NCI-H748 treated with DMSO at 0.1 percent for 48 hours (cell line): ENCODE measurements at regions not wholly inside any gene's neighbourhood (a gene's known extent, or its start where the extent isn't known, plus 50 kb on each side); places are given as distances from the start of the nearest gene placed in this dataset.

Experiments used
- DNase-seq: peaks from one replicate; lab custom pipeline; 2025; lab: John Stamatoyannopoulos, UW

DNA sequence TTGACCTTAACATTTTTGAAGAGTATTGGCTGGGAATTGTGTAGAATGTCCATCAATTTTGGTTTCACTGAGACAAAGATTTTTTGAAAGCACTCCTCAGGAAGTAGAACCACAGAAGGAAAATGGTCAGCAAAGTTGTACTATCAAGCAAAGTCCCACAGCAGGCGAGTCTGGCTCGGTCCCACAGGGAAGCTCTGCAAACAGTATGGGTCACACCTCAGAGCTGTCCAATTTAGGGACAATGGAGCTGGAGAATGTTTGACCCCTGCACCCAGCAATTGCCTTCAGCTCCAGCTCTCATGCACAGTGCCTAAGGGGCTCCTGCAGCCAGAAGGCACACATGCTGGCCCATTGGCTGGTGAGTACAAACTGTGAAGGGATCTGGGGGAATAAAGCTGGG, 147.0 kb downstream of the MAFB start:
- no peak for DNase-seq

DNA sequence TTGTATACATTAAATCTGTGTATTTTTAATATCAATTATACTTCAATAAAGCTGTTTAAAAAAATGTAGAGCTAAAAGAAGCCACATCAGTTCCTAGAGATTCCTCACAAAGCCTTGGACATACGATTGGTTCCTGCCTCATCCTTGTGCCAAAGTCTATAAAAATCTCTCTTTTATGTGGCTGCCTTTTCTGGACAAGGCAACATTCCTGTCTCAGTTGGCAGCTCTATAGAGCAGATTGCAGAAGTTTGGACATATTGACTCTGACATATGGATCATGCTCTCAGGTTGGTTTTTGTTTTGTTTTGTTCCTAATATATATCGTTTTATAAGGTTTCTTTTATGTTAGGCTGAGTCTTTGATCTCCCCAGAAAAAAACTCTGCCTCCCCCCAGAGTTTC, 148.9 kb downstream of the MAFB start:
- no peak for DNase-seq

DNA sequence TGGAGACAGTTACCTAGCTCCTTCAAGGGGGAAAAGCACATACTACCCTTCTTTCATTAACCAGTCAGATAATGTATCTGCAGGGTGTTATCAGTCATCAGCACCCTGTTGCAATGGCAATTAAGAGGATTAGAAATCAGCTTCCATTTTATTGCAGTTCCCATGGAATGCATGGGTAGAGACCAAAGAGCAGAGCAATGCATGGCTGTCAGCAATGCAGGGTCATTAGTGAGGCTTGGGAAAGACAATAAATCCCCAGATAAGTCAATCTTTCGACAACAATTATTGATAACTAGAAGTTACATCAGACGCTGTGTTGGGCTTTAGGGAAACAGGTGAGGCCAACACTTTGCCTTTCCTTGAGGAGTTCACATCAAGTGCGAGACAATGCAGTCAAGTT, 150.9 kb downstream of the MAFB start:
- no peak for DNase-seq

DNA sequence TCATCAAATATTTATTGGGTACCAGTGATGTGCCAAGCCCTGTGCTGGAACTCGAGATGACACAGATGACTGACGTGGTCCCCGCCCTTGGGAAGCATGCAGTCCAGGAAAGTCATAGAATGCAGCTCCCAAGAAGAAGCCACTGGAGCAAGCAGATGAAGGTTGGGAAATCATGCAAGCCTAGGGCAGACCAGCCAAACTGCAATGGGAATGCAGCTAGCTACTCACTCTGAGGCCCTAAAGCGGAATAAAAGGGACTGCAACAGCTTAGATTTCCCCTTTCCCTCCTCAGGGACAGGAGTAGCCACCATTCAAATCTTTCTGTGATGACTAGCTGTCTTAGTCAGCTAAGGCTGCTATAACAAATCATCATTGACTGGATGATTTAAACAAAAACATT, 152.2 kb downstream of the MAFB start:
- DNase-seq, result no peak

DNA sequence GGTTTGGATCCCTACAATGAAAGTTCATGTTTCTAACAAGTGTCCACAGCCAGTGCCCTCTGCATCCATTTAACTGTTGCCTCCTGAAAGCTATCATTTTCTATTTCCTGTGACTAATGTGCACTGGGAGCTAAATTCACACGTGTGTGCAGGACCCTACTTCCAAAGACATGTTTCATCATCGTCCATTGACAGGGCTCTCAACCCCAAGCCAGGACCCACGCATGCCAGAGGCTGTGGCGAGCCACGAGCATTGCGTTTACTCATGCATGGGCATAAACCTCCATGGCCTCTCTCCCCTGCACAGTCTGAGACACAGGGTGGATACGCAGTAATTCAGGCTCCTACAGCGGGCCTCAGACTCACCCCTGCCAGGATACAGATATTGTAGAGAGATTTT, 153.2 kb downstream of the MAFB start:
- DNase-seq, result no peak

DNA sequence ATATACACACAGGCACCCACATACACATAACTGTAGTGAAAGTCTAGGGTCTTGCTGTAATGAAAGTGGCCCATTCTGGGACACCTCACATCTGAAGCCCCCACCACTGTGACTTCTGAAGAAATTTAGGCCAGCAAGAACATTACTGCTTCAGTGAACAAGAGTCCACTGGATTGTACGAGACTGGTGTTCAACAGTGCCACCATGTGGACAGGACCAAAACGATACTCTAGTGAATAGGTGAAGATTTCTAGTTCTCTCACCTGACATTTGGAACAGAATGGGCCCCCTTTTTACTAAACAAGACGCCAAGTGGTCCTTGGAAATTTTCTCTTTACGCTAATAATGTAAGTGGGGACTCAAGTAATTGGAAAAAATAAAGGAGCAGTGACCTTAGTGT, 156.9 kb downstream of the MAFB start:
- no peak for DNase-seq

DNA sequence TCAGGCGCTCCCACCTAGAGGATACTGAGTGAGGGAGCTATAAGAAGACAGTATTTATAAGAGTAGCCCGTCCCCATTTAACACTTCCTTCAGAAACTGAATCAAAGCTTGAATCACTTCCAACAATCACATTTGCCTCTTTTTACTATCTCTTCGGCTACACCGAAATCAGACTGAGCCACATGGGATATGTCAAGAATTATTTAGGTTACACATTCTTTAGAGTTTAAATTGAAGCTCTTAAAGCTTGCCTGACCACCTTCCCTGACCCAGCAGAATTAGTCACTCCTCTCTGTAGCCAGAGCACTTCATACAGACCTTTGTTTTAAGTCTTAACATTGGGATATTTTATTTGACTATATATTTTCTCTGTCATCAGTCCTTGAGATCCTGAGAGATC, 163.7 kb downstream of the MAFB start:
- DNase-seq, result no peak

DNA sequence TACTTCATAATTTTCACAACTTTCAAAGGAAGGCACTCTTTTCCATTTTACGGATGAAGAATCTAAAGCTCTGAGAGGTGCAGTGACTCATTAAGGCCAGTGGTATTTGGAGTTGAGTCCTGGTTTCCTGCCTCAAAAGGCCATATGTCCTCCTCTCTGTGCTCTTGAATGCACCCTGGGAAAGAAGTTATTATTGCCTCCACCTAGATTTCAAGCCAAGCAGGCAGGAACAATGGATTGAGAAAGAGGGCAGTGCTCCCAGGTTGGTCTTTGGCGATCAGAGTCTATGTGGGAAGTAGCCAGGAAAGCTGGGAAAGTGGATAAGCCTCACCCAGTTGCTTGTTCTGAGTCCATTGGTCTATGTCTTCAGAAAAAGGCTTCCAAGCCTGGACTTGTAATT, 165.0 kb downstream of the MAFB start:
- no peak for DNase-seq

DNA sequence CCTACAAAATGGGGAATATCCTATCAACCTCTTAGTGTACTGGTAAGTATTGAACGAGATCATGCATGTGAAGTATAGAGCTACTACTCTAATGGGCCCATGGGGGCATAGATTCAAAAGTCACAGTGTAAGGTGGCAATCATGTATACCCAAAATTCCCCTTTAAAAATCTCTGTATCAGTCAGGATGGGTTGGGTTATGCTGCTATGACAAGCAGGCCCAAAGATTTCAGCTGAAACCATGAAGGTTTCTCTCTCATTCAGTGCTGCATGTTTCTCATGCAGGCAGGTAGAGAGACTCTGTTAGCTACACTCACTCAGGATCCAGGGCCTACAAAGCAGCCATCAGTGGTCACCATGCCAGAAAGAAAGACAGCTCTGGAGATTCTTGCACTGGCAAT, 166.6 kb downstream of the MAFB start:
- DNase-seq, result no peak

DNA sequence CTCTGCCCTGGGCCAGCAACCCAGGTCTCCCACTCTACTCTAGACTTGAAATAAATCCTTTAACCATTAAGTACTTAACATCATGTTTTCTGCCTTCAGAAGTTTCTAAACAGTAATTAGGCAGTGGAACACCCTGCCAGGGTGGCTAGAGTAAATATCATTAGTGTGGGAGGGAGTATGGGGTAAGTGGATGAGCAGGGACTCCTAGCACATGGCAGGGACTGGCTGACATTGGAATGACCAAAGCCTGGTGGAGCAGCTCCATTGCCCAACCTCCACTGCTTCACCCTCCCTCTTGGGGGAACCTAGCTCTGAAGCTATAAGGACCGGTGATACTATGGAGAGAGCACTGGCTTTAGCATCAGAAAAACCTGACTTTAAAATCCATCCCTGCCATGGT, 167.1 kb downstream of the MAFB start:
- DNase-seq, result no peak

DNA sequence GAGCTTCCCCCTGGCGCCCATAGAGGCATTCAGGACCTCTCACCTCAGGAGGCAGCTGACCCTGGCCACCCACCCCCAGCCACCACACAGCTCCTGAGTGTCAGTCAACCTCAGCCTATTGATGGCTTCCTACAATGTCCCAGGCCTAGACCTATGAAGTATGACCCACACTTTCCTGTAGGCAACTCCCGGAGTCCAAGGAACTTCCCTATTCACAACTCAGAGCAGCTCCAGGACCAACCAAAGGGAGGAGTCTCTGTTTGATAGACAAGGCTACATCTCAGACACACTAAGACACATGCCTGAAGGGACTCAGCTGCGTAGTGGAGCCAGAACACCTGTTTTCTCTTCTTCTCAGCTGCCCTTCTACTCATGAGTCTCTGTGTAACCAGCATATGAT, 169.1 kb downstream of the MAFB start:
- DNase-seq, result no peak

DNA sequence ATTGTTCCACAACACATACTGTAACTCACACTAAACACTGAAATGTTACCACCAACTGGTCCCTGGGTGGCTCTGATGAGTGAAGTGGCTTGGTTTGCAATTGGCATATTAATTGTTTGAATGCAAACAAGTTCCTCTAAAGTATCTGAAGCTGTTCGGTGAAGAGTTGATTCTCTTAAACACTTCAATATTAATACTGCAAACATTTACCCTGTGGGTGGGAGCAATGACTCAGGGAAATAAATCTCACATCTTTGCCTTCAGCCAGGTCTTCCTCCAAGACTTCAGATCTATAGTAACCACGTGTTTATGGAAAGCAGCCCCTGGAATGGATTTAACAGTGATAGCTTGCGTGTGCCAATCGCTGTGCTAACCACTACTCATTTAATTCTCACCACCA, 176.0 kb downstream of the MAFB start:
- no peak for DNase-seq

DNA sequence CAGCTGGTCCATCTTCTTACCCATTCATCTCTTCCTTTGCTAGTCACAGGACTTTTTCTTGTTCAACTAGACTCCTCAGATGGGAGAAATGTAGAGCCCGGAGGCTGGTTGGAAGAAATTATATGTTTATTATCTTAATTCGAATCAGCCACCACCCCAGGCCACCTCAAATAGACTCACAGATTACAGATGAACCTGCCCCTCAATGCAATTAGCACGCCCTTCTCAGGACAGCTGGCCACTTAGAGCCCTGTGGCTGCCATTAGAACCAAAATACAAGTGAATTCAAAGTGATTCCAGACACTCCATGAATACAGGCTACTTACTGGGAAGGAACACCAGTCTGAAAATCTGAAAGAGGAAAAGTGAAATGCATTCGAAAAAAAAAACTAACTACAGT, 176.4 kb downstream of the MAFB start:
- DNase-seq, result no peak

DNA sequence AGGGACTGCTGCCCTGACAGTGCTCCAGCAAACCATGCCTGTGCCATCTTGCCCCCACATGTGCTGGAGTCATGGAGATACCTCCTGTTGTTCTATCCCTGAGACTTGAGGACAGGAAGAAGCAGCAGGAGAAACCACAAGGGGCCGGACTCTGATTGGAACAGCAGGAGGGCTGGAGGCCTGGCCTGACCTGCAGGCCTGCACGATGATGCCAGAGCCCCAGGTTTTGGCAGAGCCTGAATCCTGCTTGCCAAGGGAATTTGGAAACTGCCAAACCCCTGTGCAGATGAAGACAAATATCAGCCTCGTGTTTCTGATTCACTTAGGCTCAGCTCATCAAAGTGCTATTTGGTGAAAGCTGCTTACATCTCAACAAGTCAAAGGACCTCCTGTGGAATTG, 177.6 kb downstream of the MAFB start:
- no peak for DNase-seq

DNA sequence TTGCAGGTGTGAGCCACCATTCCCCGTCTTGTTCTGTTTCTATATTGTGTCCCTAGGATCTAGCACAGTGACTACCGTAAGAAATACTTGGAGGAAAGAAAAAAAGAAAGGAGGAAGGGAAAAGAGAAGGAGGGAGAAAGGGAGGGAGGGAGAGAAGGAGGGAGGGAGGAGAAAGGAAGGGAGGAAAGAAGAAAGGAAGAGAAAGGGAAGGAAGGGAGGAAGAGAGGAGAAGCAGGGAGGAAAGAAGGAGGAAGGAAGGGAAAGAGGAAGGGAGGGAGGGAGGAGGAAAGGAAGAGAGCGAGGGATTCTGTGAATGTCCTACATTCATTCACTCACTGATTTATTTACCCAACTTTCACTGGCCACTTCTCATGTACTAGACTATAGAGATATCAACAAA, 178.4 kb downstream of the MAFB start:
- DNase-seq, result no peak

DNA sequence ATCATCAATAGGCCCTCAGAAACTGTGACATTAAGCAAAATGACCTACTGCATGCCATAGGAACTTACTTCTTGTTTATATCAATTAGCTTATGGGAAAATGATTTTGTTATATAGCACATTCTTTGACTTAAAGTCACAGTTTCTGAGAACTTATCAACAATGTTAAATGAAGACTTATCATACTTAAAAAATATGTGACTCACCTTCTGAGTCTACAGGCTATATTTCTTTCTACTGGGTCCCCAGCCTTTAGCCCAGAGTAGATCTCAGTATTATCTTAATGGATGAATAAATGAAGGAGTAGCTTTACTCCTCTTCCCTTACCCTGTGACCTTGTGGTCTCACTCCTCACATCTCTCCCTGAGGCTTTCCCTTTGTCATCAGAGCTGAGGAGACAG, 180.2 kb downstream of the MAFB start:
- DNase-seq, result no peak

DNA sequence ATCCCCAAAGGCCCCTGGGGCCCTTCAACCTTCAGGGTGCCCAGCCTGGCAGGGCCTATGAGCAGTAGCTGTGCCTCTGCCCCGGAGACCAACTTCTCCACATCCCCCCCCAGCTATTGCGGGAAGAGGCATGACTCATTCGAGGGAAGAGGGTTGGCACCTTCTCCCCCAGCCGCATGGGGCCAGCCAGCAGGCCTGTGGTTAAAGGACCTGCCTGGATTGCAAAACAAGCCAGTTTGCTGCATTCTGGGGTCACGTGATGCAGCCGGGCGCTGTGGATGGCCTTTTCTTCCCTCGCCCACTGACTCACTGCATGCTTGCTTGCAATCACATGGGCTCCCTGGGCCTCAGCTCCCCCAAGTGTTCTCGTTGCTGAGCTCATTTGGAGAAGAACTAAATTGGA, 182.5 kb downstream of the MAFB start:
- no peak for DNase-seq

DNA sequence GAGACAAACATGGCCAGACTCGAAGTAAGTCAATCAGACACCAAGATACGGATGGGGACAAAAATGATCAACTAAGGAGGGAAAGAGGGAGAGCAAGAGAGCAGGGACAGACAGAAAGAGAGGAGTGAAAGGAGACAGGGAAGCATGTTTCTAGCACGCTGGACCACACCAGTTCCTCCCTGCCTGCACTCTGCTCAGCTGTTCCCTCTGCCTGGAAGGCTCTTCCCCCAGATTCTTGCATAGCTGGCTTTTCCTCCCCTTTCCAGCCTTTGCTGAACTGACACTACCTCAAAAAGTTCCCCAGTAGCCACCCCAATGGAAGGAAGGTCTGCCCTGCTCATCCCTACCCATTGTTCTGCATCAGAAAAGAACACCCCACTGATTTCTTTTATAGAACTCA, 185.9 kb downstream of the MAFB start:
- DNase-seq, result no peak

DNA sequence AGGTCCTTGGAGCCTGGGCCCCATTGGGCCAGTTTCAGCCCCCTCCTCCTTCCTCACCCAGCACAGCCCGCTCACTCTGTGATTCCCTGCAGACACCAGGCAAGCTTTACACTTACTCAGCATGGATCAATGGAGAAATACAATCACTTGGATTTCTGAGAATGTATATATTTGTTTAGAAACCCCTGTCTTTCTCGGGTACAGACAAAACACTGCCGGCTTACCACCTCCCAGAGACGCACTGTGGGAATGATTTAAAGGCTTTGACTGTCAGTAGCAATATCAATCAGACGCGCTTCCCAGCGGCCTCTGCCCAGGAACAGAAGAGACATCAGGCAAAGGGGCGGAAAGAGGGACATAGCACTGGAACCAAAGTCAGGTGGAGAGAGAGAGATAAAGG, 186.5 kb downstream of the MAFB start:
- DNase-seq, result no peak

DNA sequence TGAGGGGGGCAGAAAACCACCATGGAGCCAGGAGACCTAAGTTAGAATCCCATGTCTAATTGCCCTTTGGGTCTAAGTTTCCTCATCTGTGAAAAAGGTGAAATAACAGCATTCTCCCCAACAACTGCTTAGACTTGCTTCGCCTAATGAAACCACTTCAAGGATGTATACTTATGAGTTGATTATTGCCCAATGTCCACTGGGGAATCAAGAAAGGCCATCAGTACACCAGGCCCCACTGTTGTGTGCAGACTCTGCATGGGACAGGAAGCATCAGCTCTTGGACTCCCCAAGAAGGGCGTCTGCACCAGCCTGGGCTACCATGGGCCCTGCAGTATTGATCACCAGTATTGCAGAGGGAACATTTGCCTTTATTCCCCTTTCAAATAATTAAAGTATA, 189.6 kb downstream of the MAFB start:
- DNase-seq, result no peak

DNA sequence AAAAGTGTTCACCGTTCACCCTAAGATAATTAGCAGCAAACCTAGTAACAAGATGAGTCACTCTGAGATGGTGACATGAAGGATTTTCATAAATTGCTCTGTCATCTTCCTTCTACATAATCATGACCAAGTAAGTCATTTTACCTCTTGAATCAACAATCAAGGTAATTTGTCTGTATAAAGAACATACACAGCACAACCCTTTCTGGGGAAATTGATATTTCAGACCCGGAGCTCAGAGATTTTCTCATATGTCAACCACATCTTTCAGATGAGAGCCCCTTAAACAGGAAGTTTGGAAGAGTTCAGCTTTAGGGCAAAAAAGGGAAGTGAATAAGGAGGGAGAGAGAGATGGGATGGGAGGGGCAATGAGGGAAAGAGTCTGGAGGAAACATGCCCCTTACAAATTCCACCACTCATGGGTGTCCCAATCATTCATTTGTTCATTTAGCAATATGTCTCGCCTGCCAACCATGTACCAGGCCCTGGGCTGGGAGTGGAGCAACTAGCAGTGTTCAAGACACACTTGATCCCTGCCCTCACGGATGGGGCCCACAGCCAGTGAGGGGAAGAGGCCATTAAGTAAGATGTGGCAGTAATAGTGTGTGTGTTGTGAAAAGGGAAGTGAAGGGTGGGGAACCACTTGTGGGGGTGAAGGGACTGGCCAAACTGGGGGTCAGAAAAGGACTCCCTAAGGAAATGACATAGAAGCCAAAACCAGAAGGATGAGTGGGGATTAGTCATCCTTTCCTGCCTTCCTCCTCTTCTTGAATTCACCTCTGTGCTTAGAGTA, 190.9 kb downstream of the MAFB start:
- no peak for DNase-seq

DNA sequence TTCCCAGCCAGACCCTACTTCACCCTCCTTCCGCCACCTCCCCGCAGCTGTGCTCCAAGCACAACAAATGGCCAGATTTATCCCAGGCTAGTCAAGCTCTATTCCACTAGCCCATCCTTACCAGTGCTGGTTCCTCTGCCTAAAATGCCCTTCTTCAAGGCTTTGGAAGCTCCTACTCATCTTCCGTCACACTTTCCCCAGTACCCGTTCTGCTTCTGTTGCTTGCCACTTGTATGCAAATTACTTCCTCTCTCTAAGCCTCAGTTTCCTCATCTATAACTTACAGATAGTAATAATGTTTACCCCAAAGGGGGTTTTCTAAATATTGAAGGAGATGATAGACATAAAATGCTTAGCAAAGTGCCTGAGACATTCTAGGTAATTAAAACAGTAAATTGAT, 193.1 kb downstream of the MAFB start:
- no peak for DNase-seq

DNA sequence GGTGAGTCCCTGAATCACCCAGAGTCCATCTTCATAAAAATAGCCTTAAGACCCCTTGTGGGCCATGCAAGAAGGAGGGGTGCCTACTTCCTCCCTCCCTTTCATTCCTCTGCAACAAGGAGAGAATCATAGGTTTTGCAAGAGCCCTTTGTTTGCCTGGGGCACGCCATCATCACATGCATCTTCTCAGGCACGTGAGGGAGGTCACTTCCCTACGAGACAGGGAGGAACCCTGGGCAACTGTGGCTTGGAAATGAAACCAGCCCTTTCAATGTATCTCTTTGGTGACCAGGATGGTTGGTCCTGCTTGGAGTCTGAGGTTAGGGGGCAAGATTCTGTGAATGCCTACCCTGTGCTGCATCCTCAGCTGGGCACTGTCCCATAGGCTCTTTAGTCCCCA, 194.8 kb downstream of the MAFB start:
- DNase-seq, result no peak

DNA sequence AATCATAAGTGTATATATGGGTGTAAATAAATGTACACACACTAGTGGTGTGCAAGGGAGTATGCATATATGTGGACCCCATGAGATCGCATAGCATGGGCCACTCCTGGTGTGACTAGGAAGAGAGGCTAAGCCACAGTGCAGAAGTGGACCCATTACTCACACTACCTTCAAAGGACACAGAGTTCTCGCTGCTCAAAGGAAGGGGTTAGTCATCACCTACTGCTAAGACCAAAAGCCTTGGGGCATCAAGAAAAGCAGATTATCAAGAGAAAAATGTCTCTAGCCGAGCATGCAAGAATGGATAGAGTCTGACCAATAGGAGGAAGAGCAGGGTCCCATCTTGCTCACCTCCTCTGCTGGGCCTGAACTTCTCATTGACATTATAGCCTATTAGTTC, 195.5 kb downstream of the MAFB start:
- DNase-seq, result no peak

DNA sequence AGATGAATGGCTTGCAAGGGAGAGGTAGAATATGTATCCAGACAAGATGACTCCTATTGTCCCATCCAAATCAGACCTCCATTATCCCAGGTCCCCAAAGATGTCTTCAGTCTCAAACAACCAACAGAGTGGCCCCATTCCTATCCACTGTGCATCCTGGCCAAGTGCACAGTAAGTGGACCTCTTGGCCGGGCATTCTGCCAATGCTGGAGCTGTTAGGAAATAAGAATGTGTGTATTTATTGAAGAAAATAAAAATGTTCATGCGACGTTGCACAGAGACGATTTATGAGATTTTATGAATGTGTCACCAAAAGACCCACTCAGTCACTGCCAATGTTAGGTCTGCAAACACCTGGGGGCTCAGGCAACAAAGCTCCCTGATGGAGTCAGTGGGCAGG, 196.0 kb downstream of the MAFB start:
- no peak for DNase-seq
